Suprapubic skin (tissue), 4 donors: ENCODE measurements at regions not wholly inside any gene's neighbourhood (a gene's known extent, or its start where the extent isn't known, plus 50 kb on each side); places are given as distances from the start of the nearest gene placed in this dataset.

Experiments
- DNase-seq, 2 donors: peaks; one replicate each; pipeline ENCODE4 v3.0.0-alpha.2; 2019; ENCODE audit warnings: low spot score in 2 of 2
- H3K27ac ChIP-seq: fragments of 200-600 bp; sonication (generic); one replicate; pipeline ENCODE4 v1.5.1; 2019
- H3K27me3 ChIP-seq: fragments of 200-600 bp; sonication (generic); one replicate; pipeline ENCODE4 v1.5.1; 2019
- H3K36me3 ChIP-seq: fragments of 200-600 bp; sonication (generic); one replicate; pipeline ENCODE4 v1.5.1; 2019
- H3K4me1 ChIP-seq: fragments of 200-600 bp; sonication (generic); one replicate; pipeline ENCODE4 v1.5.1; 2019
- H3K4me3 ChIP-seq: fragments of 200-600 bp; sonication (generic); one replicate; pipeline ENCODE4 v1.5.1; 2019; ENCODE audit warnings: mild to moderate bottlenecking
- H3K9me3 ChIP-seq: fragments of 200-600 bp; sonication (generic); one replicate; pipeline ENCODE4 v1.5.1; 2019
- EP300 ChIP-seq: sonication (generic); formaldehyde crosslinking; IDR thresholded peaks from one replicate; pipeline ENCODE4 v1.6.1; 2017; ENCODE audit warnings: antibody characterized with exemption
- POLR2A ChIP-seq, 2 donors: fragments of 450-650 bp; IDR thresholded peaks; one replicate each; pipeline ENCODE4 v1.6.1; 2017; ENCODE audit warnings: antibody characterized with exemption in 2 of 2, mild to moderate bottlenecking in 2 of 2, moderate library complexity in 2 of 2
- POLR2AphosphoS5 ChIP-seq, 3 donors: sonication (generic); formaldehyde crosslinking; IDR thresholded peaks; one replicate each; pipeline ENCODE4 v1.6.1; 2017; ENCODE audit warnings: antibody characterized with exemption in 3 of 3
- WGBS: methylation state at CpG from one replicate; pipeline ENCODE4 v1.1.5; 2018; 5-methylcytosine and 5-hydroxymethylcytosine counted together
- TF ChIP-seq, protein P1 (sequence below), 2 donors: fragments of 200-600 bp in 1 of 2; fragments of 450-650 bp in 1 of 2; sonication (generic) in 1 of 2; IDR thresholded peaks; one replicate each; pipeline ENCODE4 v1.5.1; 2016 to 2019; ENCODE audit warnings: antibody characterized with exemption in 2 of 2, mild to moderate bottlenecking in 1 of 2, moderate library complexity in 1 of 2

DNA sequence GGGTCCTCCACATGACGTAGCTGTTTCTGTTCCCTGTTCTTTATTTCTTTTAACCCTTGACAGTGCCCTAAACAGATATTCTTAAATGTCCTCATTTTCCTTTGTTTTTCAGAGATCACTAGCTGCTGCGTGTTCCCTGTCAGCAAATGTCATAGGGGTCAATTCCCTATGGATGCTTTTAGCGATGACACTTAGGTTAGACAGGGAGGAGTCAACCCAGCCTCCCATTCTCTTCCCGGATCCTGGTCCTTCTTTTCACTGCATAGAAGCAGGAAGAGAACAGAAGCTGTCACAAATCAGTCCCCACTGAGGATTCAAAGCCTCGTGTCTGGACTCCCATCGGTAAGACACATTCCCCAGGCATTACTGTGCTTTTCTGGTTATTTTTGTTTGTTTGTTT lies 392.1 kb upstream of the PRKCQ start:
- peaks cover 7% of the 10 kb centered on the region for H3K9me3 ChIP-seq
- no peak overlapping the region for H3K4me3 ChIP-seq
- no peaks in the 10 kb centered on the region for H3K27me3 ChIP-seq
- no peaks in the 10 kb centered on the region for H3K36me3 ChIP-seq
- WGBS, result 53% methylated on average over 6 of the region's 6 CpGs
- TF ChIP-seq POLR2A (IDR thresholded peaks at IDR 0.05), result no peak
- TF ChIP-seq EP300, result no peak
- TF ChIP-seq, protein P1, sequence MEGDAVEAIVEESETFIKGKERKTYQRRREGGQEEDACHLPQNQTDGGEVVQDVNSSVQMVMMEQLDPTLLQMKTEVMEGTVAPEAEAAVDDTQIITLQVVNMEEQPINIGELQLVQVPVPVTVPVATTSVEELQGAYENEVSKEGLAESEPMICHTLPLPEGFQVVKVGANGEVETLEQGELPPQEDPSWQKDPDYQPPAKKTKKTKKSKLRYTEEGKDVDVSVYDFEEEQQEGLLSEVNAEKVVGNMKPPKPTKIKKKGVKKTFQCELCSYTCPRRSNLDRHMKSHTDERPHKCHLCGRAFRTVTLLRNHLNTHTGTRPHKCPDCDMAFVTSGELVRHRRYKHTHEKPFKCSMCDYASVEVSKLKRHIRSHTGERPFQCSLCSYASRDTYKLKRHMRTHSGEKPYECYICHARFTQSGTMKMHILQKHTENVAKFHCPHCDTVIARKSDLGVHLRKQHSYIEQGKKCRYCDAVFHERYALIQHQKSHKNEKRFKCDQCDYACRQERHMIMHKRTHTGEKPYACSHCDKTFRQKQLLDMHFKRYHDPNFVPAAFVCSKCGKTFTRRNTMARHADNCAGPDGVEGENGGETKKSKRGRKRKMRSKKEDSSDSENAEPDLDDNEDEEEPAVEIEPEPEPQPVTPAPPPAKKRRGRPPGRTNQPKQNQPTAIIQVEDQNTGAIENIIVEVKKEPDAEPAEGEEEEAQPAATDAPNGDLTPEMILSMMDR (IDR thresholded peaks at IDR 0.05), result no peak
- TF ChIP-seq POLR2AphosphoS5 (IDR thresholded peaks at IDR 0.05), result no peak
- no peak for DNase-seq
- H3K4me1 ChIP-seq, result no peaks in the 10 kb centered on the region
- no peak overlapping the region for H3K27ac ChIP-seq

DNA sequence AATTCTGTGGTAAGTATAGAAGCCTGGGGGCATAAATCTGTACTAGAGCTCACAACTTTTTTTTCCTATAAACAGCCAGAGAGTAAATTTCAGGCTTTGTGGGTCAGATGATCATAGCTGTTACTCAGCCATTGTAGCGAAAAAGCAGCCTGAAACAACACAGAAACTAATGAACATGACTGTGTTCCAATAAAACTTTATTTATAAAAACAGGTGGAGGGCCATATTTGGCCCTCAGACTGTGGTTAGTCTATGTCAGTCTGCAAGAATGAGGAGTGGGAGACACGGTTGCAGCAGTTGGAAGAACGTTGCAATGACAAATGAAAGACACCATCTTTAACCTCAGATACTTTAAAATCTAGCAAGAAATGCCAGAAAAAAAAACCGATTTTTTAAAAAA lies 389.6 kb upstream of the PRKCQ start:
- Histone ChIP-seq H3K4me3 (no peak overlapping the region), H3K27ac (no peak overlapping the region), H3K9me3 (no peaks in the 10 kb centered on the region), H3K27me3 (no peaks in the 10 kb centered on the region), H3K36me3 (no peaks in the 10 kb centered on the region), H3K4me1 (no peaks in the 10 kb centered on the region)
- 74% methylated on average over 4 of the region's 4 CpGs for WGBS
- TF ChIP-seq EP300 (no peak), POLR2A (IDR thresholded peaks at IDR 0.05) (no peak), POLR2AphosphoS5 (IDR thresholded peaks at IDR 0.05) (no peak)
- TF ChIP-seq, protein P1 (IDR thresholded peaks at IDR 0.05), result no peak
- DNase-seq, result no peak

DNA sequence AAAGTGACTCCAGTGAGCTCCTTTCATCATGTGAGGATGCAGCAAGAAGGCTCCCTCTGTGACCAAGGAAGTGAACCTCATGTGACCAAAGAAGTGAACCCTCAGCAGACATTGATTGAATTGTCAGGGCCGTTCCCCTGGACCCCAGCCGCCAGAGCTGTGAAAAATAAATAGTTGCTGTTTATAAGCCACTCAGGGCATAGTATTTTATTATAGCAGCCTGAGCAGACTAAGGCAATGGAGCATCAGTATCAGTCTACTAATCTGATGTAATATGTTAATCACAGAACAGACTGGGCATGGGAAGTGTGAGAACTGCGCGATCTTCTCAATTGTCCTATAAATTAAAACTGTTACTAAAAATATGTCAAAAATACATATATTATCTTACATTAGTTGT lies 384.5 kb upstream of the PRKCQ start:
- 93% methylated on average over 4 of the region's 4 CpGs for WGBS
- Histone ChIP-seq H3K4me3 (no peak overlapping the region), H3K27me3 (no peaks in the 10 kb centered on the region), H3K4me1 (no peaks in the 10 kb centered on the region), H3K9me3 (no peaks in the 10 kb centered on the region), H3K27ac (no peak overlapping the region), H3K36me3 (no peaks in the 10 kb centered on the region)
- TF ChIP-seq EP300 (no peak), POLR2AphosphoS5 (IDR thresholded peaks at IDR 0.05) (no peak), POLR2A (IDR thresholded peaks at IDR 0.05) (no peak)
- TF ChIP-seq, protein P1 (IDR thresholded peaks at IDR 0.05), result no peak
- no peak for DNase-seq

DNA sequence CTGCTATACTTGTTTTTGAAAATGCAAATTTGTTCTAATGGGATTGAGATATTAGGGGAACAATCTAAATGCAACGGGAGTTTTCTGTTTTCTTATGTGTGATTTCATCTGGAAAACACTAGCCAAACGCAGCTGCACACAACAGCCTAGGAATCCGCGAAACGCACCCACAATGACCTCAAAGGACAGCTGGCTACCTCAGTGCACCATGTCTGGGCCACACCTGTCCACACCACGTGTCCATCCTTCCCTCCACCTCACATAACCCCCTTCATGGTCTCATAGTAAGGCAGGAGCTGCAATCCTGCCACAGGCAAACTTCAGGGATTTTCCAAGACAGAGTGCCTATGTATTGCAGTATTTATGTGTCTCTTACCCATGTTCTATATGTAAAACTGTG lies 382.5 kb upstream of the PRKCQ start:
- Histone ChIP-seq H3K9me3 (no peaks in the 10 kb centered on the region), H3K4me1 (no peaks in the 10 kb centered on the region), H3K27me3 (no peaks in the 10 kb centered on the region), H3K27ac (no peak overlapping the region), H3K36me3 (no peaks in the 10 kb centered on the region), H3K4me3 (no peak overlapping the region)
- no peak for DNase-seq
- no peak for TF ChIP-seq POLR2AphosphoS5 (IDR thresholded peaks at IDR 0.05)
- TF ChIP-seq EP300, result no peak
- TF ChIP-seq, protein P1 (IDR thresholded peaks at IDR 0.05), result no peak
- TF ChIP-seq POLR2A (IDR thresholded peaks at IDR 0.05), result no peak
- 82% methylated on average over 6 of the region's 6 CpGs for WGBS

DNA sequence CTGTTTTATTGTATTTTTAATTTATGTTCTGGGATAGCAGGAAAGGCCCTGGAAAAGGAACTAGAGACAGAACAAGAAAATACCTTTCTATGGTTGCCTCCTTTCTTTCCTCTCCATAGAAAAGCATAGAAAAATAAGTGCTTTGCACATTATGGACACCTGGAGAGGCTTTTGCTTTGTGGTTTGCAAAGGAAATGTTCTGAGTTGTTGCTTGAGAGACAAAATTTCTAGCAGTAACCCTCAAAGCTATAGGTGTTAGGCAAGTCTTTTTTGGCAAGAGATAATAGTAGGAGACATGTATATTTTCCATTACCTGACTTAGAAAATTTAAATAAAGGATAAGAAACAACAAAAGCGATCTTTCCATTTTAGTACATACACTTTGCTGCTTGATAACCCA lies 378.6 kb upstream of the PRKCQ start:
- DNase-seq, result no peak
- H3K36me3 ChIP-seq, result no peaks in the 10 kb centered on the region
- no peak overlapping the region for H3K4me3 ChIP-seq
- WGBS, result 88% methylated on average over 1 of the region's 1 CpG
- TF ChIP-seq, protein P1 (IDR thresholded peaks at IDR 0.05), result no peak
- no peak for TF ChIP-seq POLR2A (IDR thresholded peaks at IDR 0.05)
- TF ChIP-seq POLR2AphosphoS5 (IDR thresholded peaks at IDR 0.05), result no peak
- no peak for TF ChIP-seq EP300
- no peaks in the 10 kb centered on the region for H3K9me3 ChIP-seq
- H3K27ac ChIP-seq, result no peak overlapping the region
- no peaks in the 10 kb centered on the region for H3K27me3 ChIP-seq
- no peaks in the 10 kb centered on the region for H3K4me1 ChIP-seq
